SK-N-SH (cell line): ENCODE measurements at regions not wholly inside any gene's neighbourhood (a gene's known extent, or its start where the extent isn't known, plus 50 kb on each side); places are given as distances from the start of the nearest gene placed in this dataset.

Experiments
- CTCF ChIA-PET: fragments of 300-600, 350-600 bp; formaldehyde crosslinking; extraction: SDS; loops from one replicate; lab custom pipeline; 2021; lab: Yijun Ruan, JAX
- POLR2A ChIA-PET: fragments of 350-600 bp; sonication (Branson Sonifier 250); formaldehyde crosslinking; extraction: SDS; loops from one replicate; lab custom pipeline; 2020; ENCODE audit warnings: antibody characterized with exemption, inconsistent platforms; lab: Yijun Ruan, JAX
- DNase-seq: peaks from one replicate; pipeline ENCODE4 v3.0.0; 2012
- H2AFZ ChIP-seq: fragments of 200-600 bp; sonication (generic); 2 replicates; pipeline ENCODE4 v1.8.1; 2016; ENCODE audit warnings: antibody characterized with exemption, mild to moderate bottlenecking, low read depth
- H3F3A ChIP-seq: fragments of 200-600 bp; sonication (generic); replicated peaks from 2 replicates; pipeline ENCODE3; 2016; ENCODE audit warnings: antibody characterized with exemption, mild to moderate bottlenecking; ENCODE audit not compliant: insufficient read depth
- H3K27ac ChIP-seq, 2 experiments: fragments of 200-500 bp in 1 of 2; fragments of 200-600 bp in 1 of 2; sonication (Bioruptor generic) in 1 of 2; sonication (generic), shearing (Covaris generic) in 1 of 2; 2 replicates each; pipeline versions ENCODE4 v1.5.1 to v1.6.1; 2014 to 2016; ENCODE audit warnings: low read depth in 2 of 2, inconsistent platforms in 1 of 2, low read length in 1 of 2, mild to moderate bottlenecking in 1 of 2, mixed read lengths in 1 of 2
- H3K27me3 ChIP-seq: fragments of 200-600 bp; sonication (generic), shearing (Covaris generic); 2 replicates; pipeline ENCODE4 v1.6.1; 2016; ENCODE audit warnings: mixed run types; ENCODE audit not compliant: insufficient read depth
- H3K36me3 ChIP-seq, 2 experiments: fragments of 200-500 bp in 1 of 2; fragments of 200-600 bp in 1 of 2; sonication (Bioruptor generic) in 1 of 2; sonication (generic) in 1 of 2; replicated peaks in 1 of 2; 2 replicates each; pipeline versions ENCODE3 to v1.5.1; 2014 to 2016; ENCODE audit warnings: low read length in 1 of 2, mild to moderate bottlenecking in 1 of 2; ENCODE audit not compliant: insufficient read depth in 2 of 2, control insufficient read depth in 1 of 2
- H3K4me1 ChIP-seq, 2 experiments: fragments of 200-500 bp in 1 of 2; fragments of 200-600 bp in 1 of 2; sonication (Bioruptor generic) in 1 of 2; sonication (generic), shearing (Covaris generic) in 1 of 2; 2 replicates each; pipeline versions ENCODE4 v1.5.1 to v1.6.1; 2014 to 2016; ENCODE audit warnings: low read depth in 1 of 2, low read length in 1 of 2, mixed run types in 1 of 2; ENCODE audit not compliant: insufficient read depth in 2 of 2, control insufficient read depth in 1 of 2
- H3K4me2 ChIP-seq: fragments of 200-600 bp; sonication (generic), shearing (Covaris generic); 2 replicates; pipeline ENCODE4 v1.6.1; 2017; ENCODE audit warnings: mixed run types
- H3K4me3 ChIP-seq, 2 experiments: fragments of 200-500 bp in 1 of 2; fragments of 200-600 bp in 1 of 2; sonication (Bioruptor generic) in 1 of 2; sonication (generic), shearing (Covaris generic) in 1 of 2; 2 replicates each; pipeline versions ENCODE4 v1.5.1 to v1.8.1; 2014 to 2016; ENCODE audit warnings: low read depth in 2 of 2, inconsistent platforms in 1 of 2, low read length in 1 of 2, mild to moderate bottlenecking in 1 of 2, mixed read lengths in 1 of 2, moderate library complexity in 1 of 2
- H3K79me2 ChIP-seq: fragments of 200-600 bp; sonication (generic); 2 replicates; pipeline ENCODE4 v1.8.1; 2017; ENCODE audit warnings: mild to moderate bottlenecking; ENCODE audit not compliant: insufficient read depth
- H3K9ac ChIP-seq: fragments of 200-600 bp; sonication (generic); 2 replicates; pipeline ENCODE4 v1.6.1; 2017; ENCODE audit warnings: mixed run types
- H3K9me2 ChIP-seq: fragments of 200-600 bp; sonication (generic); 2 replicates; pipeline ENCODE4 v1.6.1; 2017; ENCODE audit warnings: mixed run types
- H3K9me3 ChIP-seq: fragments of 200-600 bp; sonication (generic); 2 replicates; pipeline ENCODE4 v1.6.1; 2017; ENCODE audit warnings: mixed run types, mild to moderate bottlenecking, moderate library complexity
- H4K20me1 ChIP-seq: fragments of 200-600 bp; sonication (generic); 2 replicates; pipeline ENCODE4 v1.6.1; 2017; ENCODE audit warnings: mild to moderate bottlenecking, mixed run types; ENCODE audit not compliant: insufficient read depth
- EP300 ChIP-seq, 2 experiments: IDR thresholded peaks; 2 replicates each; pipeline versions ENCODE4 v1.4.0 to v1.6.1; 2012; ENCODE audit warnings: borderline replicate concordance in 1 of 2, low read depth in 1 of 2, low read length in 1 of 2
- GATA2 ChIP-seq: sonication (generic); formaldehyde crosslinking; IDR thresholded peaks from 2 replicates; pipeline ENCODE4 v1.5.0; 2020; ENCODE audit warnings: mild to moderate bottlenecking, missing genetic modification reagents
- MXI1 ChIP-seq: IDR thresholded peaks from 2 replicates; pipeline ENCODE4 v1.6.1; 2012; ENCODE audit warnings: mild to moderate bottlenecking, low read depth, low read length, improper control_type of control experiment
- NFIC ChIP-seq: IDR thresholded peaks from 2 replicates; pipeline ENCODE4 v1.4.0; 2012; ENCODE audit warnings: borderline replicate concordance
- RAD21 ChIP-seq: IDR thresholded peaks from 2 replicates; pipeline ENCODE4 v1.6.1; 2012; ENCODE audit warnings: mild to moderate bottlenecking, low read length
- RCOR1 ChIP-seq: fragments of 150-350 bp; IDR thresholded peaks from 2 replicates; pipeline ENCODE4 v1.6.1; 2017; ENCODE audit warnings: antibody characterized with exemption, low read length
- SIN3A ChIP-seq: IDR thresholded peaks from 2 replicates; pipeline ENCODE4 v1.6.1; 2012; ENCODE audit warnings: low read depth, mild to moderate bottlenecking, low read length, moderate library complexity, borderline replicate concordance
- YY1 ChIP-seq: IDR thresholded peaks from 2 replicates; pipeline ENCODE4 v1.4.0; 2012; ENCODE audit warnings: low read depth, mild to moderate bottlenecking
- WGBS: methylation state at CpG from one replicate; pipeline ENCODE4 v1.1.6; 2017; ENCODE audit warnings: low lambda C conversion rate; 5-methylcytosine and 5-hydroxymethylcytosine counted together

GRCh38 chr21:38987633-38988508 is 182.1 kb downstream of the ETS2 start:
- Histone ChIP-seq H3K9ac (no peak overlapping the region), H3K4me2 (no peak overlapping the region), H3K9me2 (no peaks in the 10 kb centered on the region), H3K4me3 (no peak overlapping the region), H3K79me2 (no peaks in the 10 kb centered on the region), H4K20me1 (no peaks in the 10 kb centered on the region; the same call in 1 of the 2 replicates), H3F3A (peaks cover 16% of the 10 kb centered on the region)
- CTCF ChIA-PET: interaction anchor here (1.1 to 7.9 kb wide), 3 partner anchors 139 to 179 kb away, joined by 3 to 42 read pairs (median 7); no protein-coding TSS in a partner anchor
- peak in 1 of 2 experiments; percentile 61; a peak in 2 of 4 replicates for TF ChIP-seq EP300 (IDR thresholded peaks at IDR 0.05; ENCODE audit: borderline replicate concordance in 1 of 2, low read depth in 1 of 2, low read length in 1 of 2)
- 0 out of 2 replicates have a peak, but pooled peaks have one; percentile 34 for TF ChIP-seq MXI1
- TF ChIP-seq GATA2 (CRISPR knock-in tag): no peak
- TF ChIP-seq, all 33 proteins: peak for 2
- 91% methylated on average over 12 of the region's 12 CpGs for WGBS
- Histone ChIP-seq H3K4me1 (peaks cover 34 to 90% of the 10 kb centered on the region in 2 experiments), H3K27ac (peak overlapping the region in 1 of 2 experiments; percentile 99; a peak in 2 of 4 replicates), H3K9me3 (no peaks in the 10 kb centered on the region), H3K36me3 (no peaks in the 10 kb centered on the region), H2AFZ (no peak overlapping the region), H3K27me3 (no peaks in the 10 kb centered on the region)
- POLR2A ChIA-PET: interaction anchor here (0.9 to 1.2 kb wide), 3 partner anchors 139 to 195 kb away, joined by 3 to 5 read pairs (median 5); partner anchors contain the start of gene PSMG1
- no peak for DNase-seq

GRCh38 chr21:38986806-38987632 is 181.3 kb downstream of the ETS2 start:
- H3K4me3 ChIP-seq: no peak overlapping the region
- peaks cover 28 to 82% of the 10 kb centered on the region in 2 experiments for H3K4me1 ChIP-seq
- TF ChIP-seq GATA2 (CRISPR knock-in tag): peak; percentile 51; the same call in 1 of the 2 replicates
- TF ChIP-seq SIN3A: no peak
- TF ChIP-seq NFIC: no peak
- TF ChIP-seq YY1: no peak
- TF ChIP-seq RCOR1: peak; percentile 54; the same call in 1 of the 2 replicates
- TF ChIP-seq RAD21: no peak
- TF ChIP-seq, all 33 proteins: peak for 2
- no peak overlapping the region for H3K4me2 ChIP-seq
- no peak for DNase-seq
- no peaks in the 10 kb centered on the region for H3K79me2 ChIP-seq
- H3K9me2 ChIP-seq: no peaks in the 10 kb centered on the region
- ChIA-PET CTCF (interaction anchor here (0.5 to 7.9 kb wide), 5 partner anchors 140 to 180 kb away, joined by 3 to 42 read pairs (median 3); no protein-coding TSS in a partner anchor), POLR2A (interaction anchor here (1.0 to 1.2 kb wide), 4 partner anchors 14 to 196 kb away, joined by 3 to 4 read pairs (median 3); partner anchors contain the start of genes ETS2 and PSMG1)
- no peaks in the 10 kb centered on the region for H3K36me3 ChIP-seq
- 83% methylated on average over 13 of the region's 13 CpGs for WGBS
- no peaks in the 10 kb centered on the region for H3K27me3 ChIP-seq
- no peaks in the 10 kb centered on the region for H3K9me3 ChIP-seq
- no peak overlapping the region for H2AFZ ChIP-seq
- no peaks in the 10 kb centered on the region; the same call in 1 of the 2 replicates for H4K20me1 ChIP-seq
- H3K27ac ChIP-seq: peak overlapping the region in 1 of 2 experiments; percentile 99; a peak in 2 of 4 replicates
- H3K9ac ChIP-seq: no peak overlapping the region
- H3F3A ChIP-seq: peaks cover 12% of the 10 kb centered on the region
